ENCODE measurements at regions not wholly inside any gene's neighbourhood (a gene's known extent, or its start where the extent isn't known, plus 50 kb on each side); places are given as distances from the start of the nearest gene placed in this dataset.

- no peak for TF ChIP-seq REST (IDR thresholded peaks at IDR 0.05; ENCODE audit: insufficient read depth in 1 of 2, low read depth in 2 of 2, low read length in 2 of 2)
- TF ChIP-seq POLR2AphosphoS5 (IDR thresholded peaks at IDR 0.05; ENCODE audit: low read depth, low read length): no peak
- no peak for TF ChIP-seq TAF1 (IDR thresholded peaks at IDR 0.05; ENCODE audit: borderline replicate concordance, insufficient read depth, low read length)
These were observed 149.8 kb upstream of the PALMD start for GRCh38 chr1:99496067-99496466.
